NT2/D1 (cell line): ENCODE measurements at regions not wholly inside any gene's neighbourhood (a gene's known extent, or its start where the extent isn't known, plus 50 kb on each side); places are given as distances from the start of the nearest gene placed in this dataset.

Source experiments
- DNase-seq: peaks from one replicate; pipeline ENCODE4 v3.0.0-alpha.2; 2011; ENCODE audit warnings: low read depth, low spot score
- H3K27me3 ChIP-seq: 2 replicates; pipeline ENCODE4 v1.6.0; 2011; ENCODE audit warnings: mild to moderate bottlenecking; ENCODE audit not compliant: insufficient read length, insufficient read depth
- H3K36me3 ChIP-seq: 2 replicates; pipeline ENCODE4 v1.6.1; 2011; ENCODE audit warnings: mild to moderate bottlenecking, low read length, mixed read lengths; ENCODE audit not compliant: insufficient read depth, insufficient read length
- H3K4me1 ChIP-seq: 2 replicates; pipeline ENCODE4 v1.5.1; 2011; ENCODE audit not compliant: insufficient read depth, insufficient read length
- H3K4me3 ChIP-seq: 2 replicates; pipeline ENCODE4 v1.5.1; 2011; ENCODE audit warnings: low read depth; ENCODE audit not compliant: insufficient read length
- H3K9ac ChIP-seq: 2 replicates; pipeline ENCODE4 v1.6.0; 2011; ENCODE audit warnings: low read depth; ENCODE audit not compliant: insufficient read length
- H3K9me3 ChIP-seq: 2 replicates; pipeline ENCODE4 v1.5.1; 2011; ENCODE audit warnings: mild to moderate bottlenecking, low read length; ENCODE audit not compliant: insufficient read depth
- SUZ12 ChIP-seq: IDR thresholded peaks from 2 replicates; pipeline ENCODE4 v1.6.1; 2011; ENCODE audit not compliant: insufficient read length, insufficient read depth; ENCODE audit errors: extremely low read depth
- YY1 ChIP-seq: IDR thresholded peaks from 2 replicates; pipeline ENCODE4 v1.6.1; 2011; ENCODE audit not compliant: insufficient read length, insufficient read depth
- ZNF274 ChIP-seq: IDR thresholded peaks from 2 replicates; pipeline ENCODE4 v1.6.1; 2011; ENCODE audit warnings: mild to moderate bottlenecking, low read depth, low read length

GRCh38 chr4:134343081-134343480 lies 141.5 kb upstream of the PABPC4L start:
- H3K27me3 ChIP-seq: no peaks in the 10 kb centered on the region
- H3K36me3 ChIP-seq: no peaks in the 10 kb centered on the region
- no peaks in the 10 kb centered on the region for H3K4me1 ChIP-seq
- no peaks in the 10 kb centered on the region for H3K9me3 ChIP-seq
- H3K4me3 ChIP-seq: no peak overlapping the region
- TF ChIP-seq YY1 (no peak), ZNF274 (no peak), SUZ12 (no peak)
- H3K9ac ChIP-seq: no peak overlapping the region
- no peak for DNase-seq

DNA sequence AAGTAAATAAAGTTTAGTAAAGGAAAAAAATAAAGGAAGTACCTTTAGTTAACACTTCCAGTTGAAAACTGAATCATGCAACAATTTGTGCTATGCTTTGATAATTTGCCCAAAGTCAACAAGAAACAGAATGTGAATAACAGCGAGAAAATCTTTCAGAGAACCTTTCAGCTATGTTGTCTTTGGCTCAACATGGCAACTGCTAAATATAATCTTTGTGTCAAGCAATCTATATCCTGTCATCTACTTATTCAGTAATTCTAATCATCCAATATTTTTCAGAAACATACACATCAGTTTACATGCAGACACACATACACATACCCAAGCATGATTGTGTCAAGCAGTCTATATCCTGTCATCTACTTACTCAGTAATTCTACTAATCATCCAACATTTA lies 136.0 kb upstream of the PABPC4L start:
- no peak for DNase-seq
- Histone ChIP-seq H3K9me3 (no peaks in the 10 kb centered on the region), H3K36me3 (no peaks in the 10 kb centered on the region), H3K27me3 (no peaks in the 10 kb centered on the region), H3K9ac (no peak overlapping the region), H3K4me1 (no peaks in the 10 kb centered on the region), H3K4me3 (no peak overlapping the region)
- TF ChIP-seq ZNF274 (no peak), SUZ12 (no peak), YY1 (no peak)

- Histone ChIP-seq H3K4me1 (no peaks in the 10 kb centered on the region), H3K9me3 (no peaks in the 10 kb centered on the region), H3K36me3 (no peaks in the 10 kb centered on the region), H3K27me3 (no peaks in the 10 kb centered on the region), H3K9ac (no peak overlapping the region), H3K4me3 (no peak overlapping the region)
- DNase-seq: no peak
- no peak for TF ChIP-seq ZNF274
- TF ChIP-seq YY1: no peak
- no peak for TF ChIP-seq SUZ12
Measured at GRCh38 chr4:134328741-134329140, 127.2 kb upstream of the PABPC4L start.

DNA sequence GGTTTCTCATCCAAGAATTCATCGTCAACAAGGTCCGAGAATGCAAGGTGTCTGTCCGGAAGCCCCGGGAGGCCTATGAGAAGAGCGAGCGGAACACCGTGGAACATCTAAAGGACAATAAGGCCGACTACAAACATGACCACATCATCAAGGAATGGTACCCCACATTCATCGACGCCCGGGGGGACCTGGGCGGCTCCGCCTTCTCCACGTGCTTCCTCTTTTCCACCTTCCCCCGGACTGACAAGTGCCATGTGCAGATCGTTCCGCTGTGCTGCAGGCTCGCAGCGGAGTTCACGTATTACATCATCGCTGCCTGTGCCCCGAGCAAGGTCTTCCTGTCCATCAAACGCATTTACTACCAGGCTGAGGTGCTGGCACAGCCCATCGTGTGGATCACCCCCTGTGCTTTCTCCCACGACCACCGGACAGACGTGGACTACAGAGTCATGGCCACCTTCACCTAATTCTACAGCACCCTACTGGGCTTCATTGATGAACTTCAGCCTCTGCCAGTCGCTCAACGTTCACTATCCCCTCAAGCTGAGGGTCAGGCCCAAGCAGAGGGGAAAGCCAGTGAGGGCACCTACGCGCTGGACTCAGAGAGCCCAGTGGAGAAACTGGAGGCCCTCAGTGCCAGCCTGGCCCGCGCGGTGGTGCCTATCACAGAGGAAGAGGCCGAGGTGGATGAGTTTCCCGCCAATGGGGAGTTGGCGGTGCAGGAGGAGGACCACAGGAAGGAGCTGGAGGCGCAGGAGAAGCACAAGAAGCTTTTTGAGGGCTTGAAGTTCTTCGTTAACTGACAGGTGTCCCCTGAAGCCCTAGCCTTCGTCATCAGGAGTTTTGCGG lies 125.9 kb upstream of the PABPC4L start:
- H3K9ac ChIP-seq: no peak overlapping the region
- no peak for DNase-seq
- H3K27me3 ChIP-seq: no peaks in the 10 kb centered on the region
- no peaks in the 10 kb centered on the region for H3K4me1 ChIP-seq
- no peaks in the 10 kb centered on the region for H3K9me3 ChIP-seq
- TF ChIP-seq SUZ12 (no peak), ZNF274 (no peak), YY1 (no peak)
- H3K4me3 ChIP-seq: no peak overlapping the region
- H3K36me3 ChIP-seq: no peaks in the 10 kb centered on the region

- H3K27me3 ChIP-seq: no peaks in the 10 kb centered on the region
- no peaks in the 10 kb centered on the region for H3K4me1 ChIP-seq
- no peaks in the 10 kb centered on the region for H3K36me3 ChIP-seq
- DNase-seq: no peak
- no peak overlapping the region for H3K9ac ChIP-seq
- TF ChIP-seq SUZ12: no peak
- no peak for TF ChIP-seq ZNF274
- no peak for TF ChIP-seq YY1
- H3K9me3 ChIP-seq: no peaks in the 10 kb centered on the region
- no peak overlapping the region for H3K4me3 ChIP-seq
Measured at GRCh38 chr4:134326866-134327265, 125.3 kb upstream of the PABPC4L start.

DNA sequence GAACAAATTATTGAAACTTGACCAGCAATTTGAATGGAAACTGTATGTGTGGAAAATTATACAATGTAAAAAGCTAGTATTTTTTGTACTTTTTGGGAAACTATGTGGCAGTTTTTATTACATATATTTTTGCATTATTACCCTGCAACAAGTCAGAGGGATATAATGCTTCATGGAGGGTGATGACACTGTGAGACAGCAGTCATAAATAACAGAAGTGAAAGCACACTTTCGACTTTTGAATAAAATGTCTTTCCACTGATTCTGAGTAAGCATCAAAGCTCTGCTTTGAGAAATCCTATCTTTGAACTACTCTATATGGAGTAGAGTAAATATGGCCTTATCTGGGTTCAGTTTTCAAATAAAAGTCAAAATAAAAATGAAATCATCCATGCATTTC lies 122.6 kb upstream of the PABPC4L start:
- Histone ChIP-seq H3K27me3 (no peaks in the 10 kb centered on the region), H3K4me3 (no peak overlapping the region), H3K36me3 (no peaks in the 10 kb centered on the region), H3K4me1 (no peaks in the 10 kb centered on the region), H3K9ac (no peak overlapping the region), H3K9me3 (no peaks in the 10 kb centered on the region)
- no peak for TF ChIP-seq YY1
- TF ChIP-seq SUZ12: no peak
- no peak for TF ChIP-seq ZNF274
- DNase-seq: no peak

- no peaks in the 10 kb centered on the region for H3K27me3 ChIP-seq
- H3K36me3 ChIP-seq: no peaks in the 10 kb centered on the region
- no peak for TF ChIP-seq SUZ12
- TF ChIP-seq YY1: no peak
- TF ChIP-seq ZNF274: no peak
- no peak for DNase-seq
- H3K9ac ChIP-seq: no peak overlapping the region
- H3K4me3 ChIP-seq: no peak overlapping the region
- no peaks in the 10 kb centered on the region for H3K9me3 ChIP-seq
- no peaks in the 10 kb centered on the region for H3K4me1 ChIP-seq
Measured at GRCh38 chr4:134320048-134320447, 118.5 kb upstream of the PABPC4L start.

DNA sequence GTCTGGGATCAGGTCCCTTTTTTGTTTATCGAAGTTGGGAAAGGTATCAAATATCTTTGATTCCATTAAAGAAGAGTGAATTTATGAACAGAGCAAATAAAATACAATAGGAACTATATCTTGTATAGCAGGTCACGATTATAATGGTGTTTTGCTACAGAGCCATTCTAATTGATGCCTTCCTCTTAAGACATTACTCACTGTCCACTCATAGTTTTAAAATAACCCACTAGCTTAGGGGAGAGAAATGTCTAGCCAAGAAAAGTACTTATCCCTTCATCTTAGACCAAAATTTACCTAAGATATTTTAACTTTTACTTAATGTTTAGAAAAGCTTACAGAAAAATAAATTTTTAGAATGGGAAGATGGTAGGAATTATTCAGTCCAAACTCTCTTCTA lies 112.0 kb upstream of the PABPC4L start:
- no peak overlapping the region for H3K4me3 ChIP-seq
- H3K9ac ChIP-seq: no peak overlapping the region
- DNase-seq: no peak
- no peaks in the 10 kb centered on the region for H3K4me1 ChIP-seq
- H3K9me3 ChIP-seq: no peaks in the 10 kb centered on the region
- TF ChIP-seq YY1 (no peak), ZNF274 (no peak), SUZ12 (no peak)
- H3K27me3 ChIP-seq: no peaks in the 10 kb centered on the region
- no peaks in the 10 kb centered on the region for H3K36me3 ChIP-seq
